ENCODE measurements at regions not wholly inside any gene's neighbourhood (a gene's known extent, or its start where the extent isn't known, plus 50 kb on each side); places are given as distances from the start of the nearest gene placed in this dataset.

DNA sequence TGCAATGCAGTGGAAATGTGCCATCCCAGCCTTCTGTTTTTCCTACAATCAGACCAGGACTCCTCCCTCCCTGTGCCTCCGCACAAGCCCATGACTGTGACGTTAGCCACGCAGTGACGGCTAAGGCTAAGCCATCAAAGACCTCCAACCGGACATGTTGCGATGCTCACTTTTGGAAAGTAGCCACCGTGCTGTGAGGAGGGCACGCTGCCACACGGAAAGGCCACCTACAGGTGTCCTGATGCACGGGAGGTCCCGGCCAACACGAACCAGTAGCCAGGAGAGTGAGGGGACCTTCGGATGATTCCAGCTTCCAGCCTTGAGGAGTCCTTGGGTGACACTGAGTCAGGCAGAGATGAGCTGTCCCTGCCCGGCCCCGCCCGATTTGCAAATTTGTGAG lies 53.9 kb downstream of the FOXL1 start:
- no peak for DNase-seq (ENCODE audit: low read depth)

DNA sequence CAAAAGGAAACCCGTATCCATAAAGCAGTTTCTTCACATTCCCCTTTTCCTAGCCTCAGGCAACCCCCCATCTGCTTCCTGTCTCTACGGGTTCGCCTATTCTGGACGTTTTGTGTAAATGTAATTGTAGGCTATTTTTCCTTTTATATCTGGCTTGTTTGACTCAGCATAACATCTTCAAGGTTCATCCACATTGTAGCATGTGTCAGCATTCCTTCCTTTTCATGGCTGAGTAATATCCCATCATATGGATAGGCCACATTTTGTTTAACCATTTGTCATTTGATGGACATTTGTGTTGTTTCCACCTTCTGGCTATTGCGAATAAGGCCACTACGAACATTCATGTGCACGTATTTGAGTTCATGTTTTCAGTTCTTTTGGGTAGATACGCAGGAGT lies 54.6 kb downstream of the FOXL1 start:
- DNase-seq (ENCODE audit: low read depth): no peak

DNA sequence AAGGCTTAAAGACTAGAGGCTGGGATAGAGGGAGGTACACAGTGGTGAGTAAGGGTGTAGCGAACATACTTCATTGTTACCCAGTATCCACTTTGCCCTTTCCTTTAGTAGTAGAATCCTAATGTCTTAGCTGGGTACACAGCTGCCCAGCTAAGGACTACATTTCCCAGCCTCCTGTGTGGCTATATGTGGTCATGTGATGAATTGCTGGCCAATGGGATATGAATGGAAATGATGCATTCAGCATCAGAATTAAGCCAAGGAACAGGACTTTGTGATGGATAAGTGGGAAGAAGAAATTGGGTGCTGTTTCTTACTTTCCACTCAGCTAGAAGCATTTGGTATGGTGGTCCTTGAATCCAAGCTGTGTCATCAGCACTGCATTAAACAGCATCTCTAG lies 55.9 kb downstream of the FOXL1 start:
- DNase-seq (ENCODE audit: low read depth): no peak

DNA sequence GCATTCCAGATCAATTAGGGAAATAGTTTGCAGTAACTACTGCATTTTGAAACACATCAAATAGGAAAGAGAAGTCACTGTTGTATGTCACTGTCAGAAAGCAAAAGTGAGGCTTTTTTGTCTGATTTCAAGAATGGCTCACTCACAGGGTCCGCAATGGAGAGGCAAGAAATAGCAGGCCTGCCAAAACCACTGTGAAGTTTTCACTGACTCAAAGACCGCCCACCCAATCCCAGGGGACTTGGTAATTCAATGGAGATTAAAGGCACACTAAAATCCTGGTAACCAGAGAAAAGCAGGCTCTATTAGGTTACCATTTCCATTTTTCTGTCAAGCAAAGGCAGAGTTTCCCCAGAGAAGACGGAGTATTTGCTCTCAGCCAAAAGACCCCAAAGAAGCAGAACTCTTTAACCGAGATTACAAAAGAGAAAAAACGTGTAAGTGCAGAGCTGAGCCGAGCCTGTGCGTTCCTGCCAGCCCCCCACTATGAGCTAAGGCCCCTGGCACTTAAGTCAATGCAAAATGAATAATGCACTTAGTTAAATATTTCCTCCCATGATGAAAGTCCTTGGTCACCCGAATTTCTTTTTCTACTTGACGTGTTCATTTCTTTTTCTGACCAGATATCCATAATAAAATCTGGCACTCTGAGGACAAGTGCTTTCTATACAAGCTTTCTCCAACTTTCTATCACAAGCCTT lies 57.0 kb downstream of the FOXL1 start:
- DNase-seq (ENCODE audit: low read depth): peak; percentile 32

DNA sequence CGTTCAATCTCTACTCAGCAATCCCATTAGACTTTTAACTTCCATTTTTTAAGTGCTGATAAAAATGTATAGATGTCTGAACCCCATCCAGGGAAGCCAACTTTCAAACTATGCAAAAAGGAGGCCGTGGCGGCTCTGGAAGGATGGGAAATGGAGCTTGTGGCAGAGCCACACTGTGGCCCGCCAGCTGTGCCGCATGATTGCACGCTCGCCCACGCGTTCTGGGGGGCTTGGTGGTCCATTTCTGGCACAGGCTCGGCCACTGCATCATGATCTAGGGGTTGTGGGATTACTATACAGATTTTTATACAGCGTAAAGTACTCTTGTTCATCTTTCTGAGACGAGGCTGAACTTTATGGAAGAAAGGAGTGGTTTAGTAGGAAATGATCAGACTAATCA lies 57.6 kb downstream of the FOXL1 start:
- no peak for DNase-seq (ENCODE audit: low read depth)

DNA sequence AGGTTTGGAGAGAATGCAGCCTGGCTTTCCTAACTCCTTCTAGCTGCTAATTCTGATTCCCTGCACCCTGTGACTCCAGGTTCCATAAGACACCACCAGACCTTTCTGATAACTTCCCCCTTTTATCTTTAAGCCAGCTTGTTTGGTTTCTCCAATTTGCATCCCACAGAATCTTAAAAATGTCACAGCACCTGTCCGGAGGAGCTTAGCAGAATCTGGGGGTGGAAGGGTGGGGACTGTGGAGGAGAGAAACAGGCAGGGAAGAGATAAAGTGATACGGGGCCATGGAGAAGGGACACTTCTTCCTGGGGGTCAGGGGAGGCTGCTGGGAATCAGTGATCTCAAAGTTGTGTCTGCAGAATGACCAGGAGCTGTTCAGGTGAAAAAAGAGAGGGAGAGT lies 59.4 kb downstream of the FOXL1 start:
- no peak for DNase-seq (ENCODE audit: low read depth)

DNA sequence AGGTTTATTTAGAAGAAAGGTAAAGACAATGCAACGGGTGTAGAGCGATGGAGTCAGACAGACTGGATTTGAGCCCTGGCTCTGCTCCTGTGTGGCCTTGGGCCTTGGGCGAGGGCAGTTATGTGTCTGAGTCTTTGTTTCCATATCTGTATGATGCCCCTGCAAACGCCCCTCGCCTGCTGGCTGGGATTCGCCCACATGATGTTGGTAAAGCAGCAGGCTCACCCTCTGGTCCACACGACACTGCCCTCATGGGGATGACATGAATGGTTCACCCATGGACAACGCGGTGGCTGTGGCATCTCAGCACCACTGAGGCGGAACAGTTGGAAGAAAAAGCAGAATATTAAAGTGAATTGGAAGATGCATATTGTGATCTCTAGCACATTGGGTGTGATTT lies 60.3 kb downstream of the FOXL1 start:
- DNase-seq (ENCODE audit: low read depth): no peak

DNA sequence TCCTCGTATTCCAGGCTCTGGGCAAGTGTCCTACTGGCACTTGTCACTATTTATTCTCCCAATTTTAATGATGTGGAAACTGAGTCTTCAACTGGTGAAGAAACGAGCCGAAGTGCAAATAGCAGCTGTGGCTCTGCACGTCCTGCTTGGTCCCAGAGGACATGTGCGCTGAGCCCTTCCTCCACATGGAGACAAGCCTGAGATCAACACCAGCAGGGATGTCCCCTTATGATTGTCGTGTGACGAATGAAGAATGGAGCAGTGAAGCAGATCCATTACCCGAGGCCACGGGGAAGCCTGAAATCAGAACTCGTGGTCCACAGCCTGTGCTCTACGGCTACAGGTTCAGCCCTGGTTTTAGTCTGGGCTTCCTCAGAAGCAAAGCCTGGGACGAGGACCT lies 61.0 kb downstream of the FOXL1 start:
- no peak for DNase-seq (ENCODE audit: low read depth)

DNA sequence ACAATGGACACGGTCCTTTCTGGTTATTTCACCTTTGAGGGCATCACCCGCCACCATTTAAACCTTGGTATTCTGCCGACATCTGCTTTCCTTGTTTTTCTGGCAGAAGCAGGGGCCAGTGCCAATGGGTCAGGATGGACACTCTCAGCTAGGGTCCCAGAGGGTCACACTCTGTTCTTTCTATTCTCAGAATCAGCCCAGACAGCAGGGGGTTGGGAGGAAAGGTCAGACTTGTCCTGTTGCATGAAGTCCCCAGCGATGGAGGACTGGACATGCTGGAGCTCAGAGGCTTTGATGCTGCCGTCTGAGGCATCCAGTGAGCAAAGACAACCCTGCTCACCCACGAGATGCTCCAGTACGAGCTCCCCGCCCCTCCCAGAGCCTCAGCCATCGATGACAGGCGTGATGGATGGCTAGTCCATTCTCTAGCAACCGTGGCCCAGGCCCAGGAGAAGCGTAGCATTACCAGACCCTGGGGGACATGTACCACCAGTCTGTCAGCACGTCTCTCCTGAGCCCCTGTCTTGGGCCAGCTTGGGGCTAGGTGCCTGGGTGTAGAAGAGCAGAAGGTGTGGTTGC lies 62.0 kb downstream of the FOXL1 start:
- DNase-seq (ENCODE audit: low read depth): no peak

DNA sequence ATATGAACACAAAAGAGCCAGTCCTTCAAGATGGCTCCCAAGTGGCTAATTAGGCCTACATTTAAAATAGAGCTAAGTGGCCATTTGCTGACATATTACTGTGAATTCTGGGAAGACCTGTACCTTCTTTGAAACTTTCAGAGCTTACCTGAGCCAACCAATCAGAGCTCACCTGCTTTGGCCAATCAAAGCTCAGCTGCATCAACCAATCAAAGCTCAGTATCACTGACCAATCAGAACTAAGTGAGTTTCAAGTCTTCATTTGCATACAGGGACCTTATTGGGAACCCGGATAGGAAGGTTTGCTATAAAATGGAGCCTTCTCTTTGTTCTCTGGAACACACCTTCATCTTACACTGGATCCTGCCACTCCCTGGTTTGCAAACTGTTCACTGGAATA lies 63.7 kb downstream of the FOXL1 start:
- DNase-seq (ENCODE audit: low read depth): no peak

DNA sequence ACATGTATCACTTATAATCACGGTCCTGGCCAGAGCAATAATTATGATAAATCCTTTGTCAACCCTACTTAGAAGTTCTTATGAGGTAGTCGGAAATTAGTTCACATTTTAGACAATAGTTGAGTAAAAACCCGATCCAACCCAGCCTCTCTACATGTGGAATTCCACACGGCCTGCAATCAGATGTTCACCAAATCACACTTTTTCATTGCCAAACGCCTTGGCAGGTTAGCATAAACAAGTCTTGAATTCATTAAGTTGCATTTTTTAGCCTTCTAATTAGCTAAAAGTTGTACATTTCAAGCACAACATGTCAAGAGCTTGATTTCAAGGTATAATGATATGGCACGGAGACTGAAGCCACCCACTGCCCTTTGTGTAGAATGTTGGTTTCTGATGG lies 65.3 kb downstream of the FOXL1 start:
- no peak for DNase-seq (ENCODE audit: low read depth)

DNA sequence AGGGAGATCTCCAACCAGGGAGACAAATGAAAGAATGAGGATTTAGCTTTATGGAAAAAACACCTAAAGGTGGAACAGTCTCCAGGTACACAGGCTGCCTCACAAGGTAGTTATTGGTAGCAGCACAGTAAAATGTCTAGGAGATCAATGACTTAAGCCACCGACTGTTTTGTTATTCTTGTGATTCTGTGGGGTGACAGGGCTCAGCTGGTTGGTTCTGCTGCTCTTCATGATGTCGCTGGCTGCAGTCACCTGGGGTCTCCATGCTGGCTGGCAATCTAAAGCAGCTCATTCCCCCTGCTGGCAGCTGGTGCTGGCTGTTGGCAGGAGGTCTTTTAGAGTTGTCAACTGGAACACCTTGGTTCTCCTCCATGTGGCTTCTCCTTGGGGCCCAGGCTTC lies 69.2 kb downstream of the FOXL1 start:
- no peak for DNase-seq (ENCODE audit: low read depth)

DNA sequence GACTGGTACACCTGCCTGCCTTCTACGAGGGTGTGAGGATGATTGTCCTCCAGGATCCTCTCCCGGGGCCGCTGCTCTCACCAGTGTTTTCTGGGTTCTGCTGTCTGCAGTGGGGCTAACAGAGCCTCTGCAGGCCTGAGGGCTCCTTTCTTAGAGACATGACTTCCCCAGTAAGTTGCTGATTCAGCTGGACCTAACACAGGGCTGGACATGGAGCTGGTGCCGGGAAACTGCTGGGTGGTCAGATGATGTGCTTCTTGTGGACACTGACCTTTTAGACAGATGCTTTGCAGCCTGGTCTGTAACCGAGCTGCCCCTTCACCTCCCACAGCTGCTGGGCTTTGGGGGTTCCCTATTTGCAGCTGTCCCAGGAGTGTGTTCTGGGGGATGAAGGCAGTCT lies 71.5 kb downstream of the FOXL1 start:
- DNase-seq (ENCODE audit: low read depth): no peak

DNA sequence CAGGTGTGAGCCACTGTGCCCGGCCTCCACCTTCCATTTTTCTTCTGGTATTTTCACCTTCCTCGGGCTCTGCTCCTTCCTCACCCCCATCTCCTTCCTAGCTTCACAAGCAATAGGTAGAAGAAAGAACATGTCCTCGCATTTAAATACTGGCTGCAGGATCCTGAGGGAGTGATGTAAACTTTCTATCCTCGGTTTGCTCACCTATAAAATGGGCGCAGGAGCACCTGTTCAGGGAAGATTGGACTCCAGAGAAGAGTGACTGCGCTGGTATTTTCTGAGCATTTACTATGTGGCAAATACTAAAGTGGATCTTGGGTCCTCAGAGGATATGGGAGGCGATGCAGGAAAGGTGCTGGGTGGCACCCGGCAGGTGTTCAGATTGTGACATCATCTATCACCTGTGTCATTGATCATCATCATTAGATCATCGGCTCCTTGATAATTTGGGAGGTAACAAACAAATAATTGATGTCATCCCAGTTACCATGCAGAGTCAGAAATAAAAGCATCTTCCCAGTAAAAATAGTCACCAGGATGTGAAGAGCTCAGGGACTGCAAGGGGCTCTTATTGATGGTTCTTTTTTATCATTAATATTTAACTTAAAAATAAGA lies 72.8 kb downstream of the FOXL1 start:
- DNase-seq (ENCODE audit: low read depth): no peak

DNA sequence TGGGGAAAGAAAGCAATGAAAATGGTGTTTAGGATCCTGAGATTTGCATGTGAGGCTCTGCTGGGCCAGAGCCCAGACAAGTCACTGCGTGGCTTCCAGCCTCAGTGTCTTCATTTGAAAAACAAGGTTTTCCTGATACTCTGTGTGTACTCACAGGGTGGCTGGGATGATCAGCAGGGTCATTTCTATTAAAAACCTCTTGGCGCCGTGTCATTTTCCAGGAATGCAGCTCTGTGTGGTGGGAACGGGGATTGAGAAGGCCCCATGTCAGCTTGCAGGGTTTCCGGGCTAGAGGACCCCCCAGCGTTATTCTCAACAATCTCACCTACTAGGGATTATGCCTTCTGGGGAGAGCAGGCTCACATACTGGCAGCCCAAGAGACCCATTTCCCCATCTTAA lies 73.5 kb downstream of the FOXL1 start:
- no peak for DNase-seq (ENCODE audit: low read depth)

DNA sequence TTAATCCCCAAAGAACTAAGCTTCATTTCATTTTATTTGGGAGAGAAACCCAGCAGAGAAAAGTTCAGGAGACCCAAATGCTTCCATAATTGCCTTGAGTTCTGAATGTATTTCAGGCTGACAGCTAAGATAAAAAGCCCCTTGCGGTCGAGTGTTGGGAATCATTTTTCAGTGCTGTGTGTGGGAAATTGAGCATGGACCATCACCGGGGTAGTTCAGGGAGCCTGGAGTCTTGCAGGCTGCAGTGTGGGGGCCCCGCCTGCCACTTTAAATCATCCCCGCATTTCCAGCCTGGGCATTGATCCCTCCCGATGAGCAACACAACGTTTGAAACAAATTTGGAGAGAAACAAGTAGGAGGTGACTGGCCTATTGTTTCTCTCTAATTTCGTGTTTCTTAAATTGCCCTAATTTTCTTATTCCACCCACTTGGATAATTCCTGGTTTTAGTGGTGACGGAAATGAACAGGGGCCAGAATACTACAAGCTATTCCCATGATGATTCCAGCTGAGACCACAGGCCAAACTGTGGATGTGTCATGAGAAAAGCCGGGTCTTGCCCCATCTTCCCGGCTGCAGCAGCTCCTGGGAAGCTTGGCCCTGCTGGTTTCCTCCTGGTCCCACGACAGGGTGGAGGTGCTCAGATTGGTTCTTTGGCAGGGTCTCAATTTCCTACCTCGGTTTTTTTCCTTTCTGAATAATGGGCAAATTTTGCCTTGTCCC lies 75.1 kb downstream of the FOXL1 start:
- DNase-seq (ENCODE audit: low read depth): no peak

DNA sequence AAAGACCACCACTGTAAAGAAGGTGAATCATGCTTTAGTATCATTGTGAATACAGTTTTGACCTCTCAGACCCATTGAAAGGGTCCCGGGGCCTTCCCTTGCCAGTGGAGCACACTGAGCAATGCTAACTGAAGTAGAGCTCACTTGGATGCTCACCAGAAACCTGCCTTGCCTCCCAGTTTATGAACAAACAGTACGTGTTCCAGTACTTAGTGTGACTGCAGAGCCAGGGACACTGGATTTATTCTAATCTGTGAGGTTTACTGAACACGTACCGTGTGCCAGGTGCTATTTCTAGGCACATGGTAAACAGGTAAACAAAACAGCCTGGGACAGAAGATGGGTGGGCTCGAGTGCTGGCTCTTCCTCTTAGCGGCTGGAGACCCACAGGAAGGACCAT lies 79.6 kb downstream of the FOXL1 start:
- no peak for DNase-seq (ENCODE audit: low read depth)

DNA sequence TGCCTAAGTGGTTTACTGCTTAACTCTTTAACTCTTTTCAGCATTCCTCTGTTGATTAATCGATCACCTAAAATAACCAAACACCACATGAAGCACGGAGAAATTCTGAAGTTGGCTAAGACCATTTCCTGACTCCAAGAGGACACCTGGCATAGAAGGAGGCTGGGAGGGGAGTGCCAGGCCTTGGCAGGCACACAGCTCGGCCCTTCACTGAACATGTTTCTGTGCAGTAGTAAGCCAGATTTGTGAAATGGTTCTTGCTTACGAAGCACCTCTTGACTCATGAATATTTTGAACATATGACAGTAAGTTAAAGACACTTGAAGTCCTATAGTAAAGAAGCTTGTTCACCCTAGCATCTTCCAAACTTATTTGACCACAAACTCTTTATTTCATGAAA lies 82.3 kb downstream of the FOXL1 start:
- no peak for DNase-seq (ENCODE audit: low read depth)

DNA sequence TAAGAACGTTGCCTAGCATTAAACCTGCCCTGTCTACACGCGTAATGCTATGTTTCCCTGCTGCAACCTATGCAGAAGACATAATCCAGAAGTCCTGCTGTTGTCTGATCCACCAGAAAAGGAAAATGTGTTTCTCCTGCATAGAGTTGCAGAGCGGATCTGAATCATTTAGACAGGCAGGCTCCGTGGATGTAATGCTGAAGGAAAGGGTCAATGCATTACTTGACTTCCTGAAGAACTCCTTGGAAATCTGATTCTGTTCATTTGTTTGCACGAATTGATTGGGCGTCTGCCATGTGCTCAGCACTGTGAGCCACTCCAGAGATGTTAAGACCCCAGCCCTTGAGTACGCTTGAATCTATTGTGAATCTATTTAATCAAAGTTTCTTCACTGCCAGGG lies 83.4 kb downstream of the FOXL1 start:
- no peak for DNase-seq (ENCODE audit: low read depth)

DNA sequence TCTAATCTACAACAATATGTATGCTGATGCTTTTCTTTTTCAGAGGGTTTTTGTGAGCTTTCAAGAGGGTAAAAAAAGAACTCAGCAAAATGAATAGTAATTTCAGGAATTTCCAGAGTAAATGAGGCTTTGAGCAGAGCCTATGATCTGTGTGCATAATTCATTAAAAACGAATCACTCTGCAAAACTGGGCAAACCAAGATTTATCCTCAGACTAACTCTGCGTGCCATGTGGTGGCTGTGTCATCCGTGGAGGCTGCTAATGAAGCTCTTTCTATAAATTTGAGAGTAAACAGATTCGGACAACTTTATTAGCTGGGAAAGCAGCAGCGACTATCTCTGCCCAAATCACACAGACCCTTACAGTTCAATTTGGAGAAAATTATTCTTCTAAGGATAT lies 83.8 kb downstream of the FOXL1 start:
- DNase-seq (ENCODE audit: low read depth): no peak

DNA sequence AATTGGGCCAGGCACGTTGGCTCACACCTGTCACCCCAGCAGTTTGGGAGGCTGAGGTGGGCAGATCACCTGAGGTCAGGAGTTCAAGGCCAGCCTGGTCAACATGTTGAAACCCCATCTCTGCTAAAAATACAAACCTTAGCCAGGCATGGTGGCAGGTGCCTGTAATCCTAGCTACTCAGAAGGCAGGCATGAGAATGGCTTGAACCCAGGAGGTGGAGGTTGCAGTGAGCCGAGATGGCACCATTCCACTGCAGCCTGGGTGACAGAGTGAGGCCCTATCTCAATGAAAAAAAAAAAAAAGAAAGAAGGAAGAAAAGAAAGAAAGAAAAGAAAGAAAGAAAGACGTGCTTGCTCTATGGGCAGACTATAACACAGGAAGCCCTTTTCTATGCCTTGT lies 84.4 kb downstream of the FOXL1 start:
- no peak for DNase-seq (ENCODE audit: low read depth)

DNA sequence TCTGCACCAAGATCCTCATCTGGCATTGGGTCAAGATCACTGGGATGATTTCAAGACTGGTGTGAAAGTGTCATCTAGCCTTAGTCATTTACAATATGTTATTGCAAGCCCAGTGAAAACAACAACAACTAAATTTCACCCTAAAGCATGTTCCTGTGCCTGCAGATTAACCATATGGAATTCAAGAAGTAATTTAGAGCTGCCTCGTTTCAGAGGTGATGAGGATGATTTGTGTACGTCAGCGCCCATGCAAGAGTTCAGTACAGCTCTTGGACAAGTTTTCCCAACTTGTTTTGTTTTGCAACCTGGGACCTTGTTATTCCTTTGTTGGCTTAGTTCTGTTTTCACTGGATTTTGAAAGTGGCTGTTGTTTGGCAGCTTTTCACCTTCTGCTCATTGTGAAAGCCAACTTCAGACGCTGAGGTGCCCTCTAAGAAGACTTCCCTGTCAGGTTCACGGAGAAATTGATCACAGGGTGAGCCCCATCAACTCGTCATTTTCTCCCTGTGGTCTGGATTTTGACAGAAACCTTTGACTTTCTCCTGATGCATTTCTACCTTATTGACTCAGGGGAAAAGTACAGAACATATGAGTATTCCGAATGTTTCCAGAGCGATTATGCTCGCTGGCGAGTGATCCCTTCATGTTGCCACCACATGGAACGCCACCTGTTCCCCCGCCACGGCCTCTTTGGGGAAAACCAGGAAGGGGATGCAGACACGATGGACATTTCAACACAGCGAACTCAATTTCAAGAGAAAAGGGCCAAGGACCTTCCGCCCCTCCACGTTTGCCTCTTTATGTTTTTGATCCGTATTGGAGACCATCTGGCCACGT lies 85.6 kb downstream of the FOXL1 start:
- no peak for DNase-seq (ENCODE audit: low read depth)
